NOMO-1 (cell line): ENCODE measurements at regions not wholly inside any gene's neighbourhood (a gene's known extent, or its start where the extent isn't known, plus 50 kb on each side); places are given as distances from the start of the nearest gene placed in this dataset.

ENCODE experiments used
- DNase-seq, 2 experiments: peaks; one replicate each; lab custom pipeline; 2025; ENCODE audit not compliant: unreplicated experiment in 2 of 2; lab: John Stamatoyannopoulos, UW

DNA sequence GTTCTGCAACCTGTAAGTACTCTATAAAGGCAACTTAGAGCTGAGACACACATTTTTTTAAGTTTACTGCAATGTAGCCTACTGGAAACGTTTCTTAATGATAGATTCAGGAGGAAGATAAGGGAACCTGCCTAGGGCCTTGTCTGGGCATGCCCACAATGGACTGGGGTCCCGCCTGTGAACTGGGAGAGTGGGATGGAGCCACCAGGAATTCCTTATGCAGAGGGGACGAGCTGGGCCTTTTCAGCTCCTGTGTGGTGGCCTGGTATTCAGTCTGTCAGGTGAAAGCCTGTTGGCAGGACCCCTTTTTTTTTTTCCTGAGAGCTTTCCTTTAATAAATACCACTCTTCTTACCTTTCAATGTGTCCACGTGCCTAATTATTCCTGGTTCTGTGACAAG is 384.4 kb upstream of the ZWINT start:
- DNase-seq = no peak

DNA sequence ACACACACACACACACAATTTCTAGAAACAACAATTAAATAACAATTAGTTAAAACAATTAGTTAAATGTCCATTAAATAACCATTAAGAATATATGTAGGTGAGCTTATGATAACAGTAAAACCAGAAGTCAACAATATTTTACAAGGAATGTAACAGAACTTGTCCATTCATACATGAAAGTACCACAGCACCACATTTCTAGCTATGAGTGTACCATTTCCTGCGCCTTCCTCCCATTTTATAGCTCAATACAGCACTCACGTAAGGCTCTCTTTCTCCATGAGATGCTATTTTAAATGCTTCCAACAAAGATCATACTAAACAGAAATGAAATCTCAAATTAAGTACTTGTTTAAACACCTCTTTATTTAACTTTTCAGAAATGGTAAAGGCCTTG is 367.3 kb upstream of the ZWINT start:
- DNase-seq = no peak

DNA sequence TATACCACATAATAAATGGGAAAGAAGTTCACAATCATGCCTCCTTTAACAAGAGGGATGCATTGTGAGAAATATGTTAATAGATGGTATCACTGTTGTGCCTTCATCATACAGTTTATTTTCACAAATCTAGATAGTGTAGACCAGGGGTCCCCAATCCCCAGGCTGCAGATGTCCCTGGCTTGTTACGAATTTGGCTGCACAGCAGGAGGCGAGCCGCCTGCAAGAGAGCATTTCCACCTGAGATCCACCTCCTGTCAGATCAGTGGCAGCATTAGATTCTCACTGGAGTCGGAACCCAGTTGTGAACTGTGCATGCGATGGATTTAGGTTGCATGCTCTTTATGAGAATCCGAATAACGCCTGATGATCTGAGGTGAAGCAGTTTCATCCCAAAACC is 361.9 kb upstream of the ZWINT start:
- DNase-seq = no peak

DNA sequence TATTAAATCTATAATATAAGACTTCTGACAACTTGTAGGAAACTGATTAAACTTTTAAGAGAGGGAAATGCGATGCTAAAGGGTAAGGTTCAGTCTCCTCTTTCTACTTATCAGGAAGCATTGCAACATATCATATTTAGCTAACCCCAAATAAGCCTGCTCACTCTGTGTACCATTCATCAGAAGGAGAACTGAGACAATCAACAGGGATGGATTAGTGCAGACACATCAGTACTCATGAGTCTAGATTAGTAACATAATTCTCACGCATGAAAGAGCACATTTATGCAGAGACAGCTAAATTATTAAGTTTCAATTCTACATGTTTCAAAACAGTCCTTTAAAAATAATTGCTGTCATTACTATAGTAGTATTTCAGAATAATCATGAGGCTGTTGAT is 354.2 kb upstream of the ZWINT start:
- no peak for DNase-seq

DNA sequence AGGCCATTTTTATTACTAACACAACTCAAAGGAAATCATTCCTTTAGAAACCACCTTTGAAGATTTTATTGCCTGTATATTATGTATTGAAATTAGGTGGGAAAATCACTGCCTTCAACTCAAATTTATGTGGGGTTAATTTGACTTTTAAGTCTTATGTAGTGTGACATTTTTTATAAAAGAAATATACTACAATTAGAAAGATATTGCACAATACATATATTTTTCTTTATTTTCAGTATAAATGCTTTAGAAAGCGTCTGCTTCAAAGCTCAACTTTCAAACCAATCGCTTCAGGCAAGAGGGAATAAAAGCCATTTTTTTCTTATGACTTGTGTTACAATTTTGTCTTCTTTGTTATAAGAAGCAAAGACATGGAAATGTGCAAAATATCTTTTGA is 337.4 kb upstream of the ZWINT start:
- no peak for DNase-seq

DNA sequence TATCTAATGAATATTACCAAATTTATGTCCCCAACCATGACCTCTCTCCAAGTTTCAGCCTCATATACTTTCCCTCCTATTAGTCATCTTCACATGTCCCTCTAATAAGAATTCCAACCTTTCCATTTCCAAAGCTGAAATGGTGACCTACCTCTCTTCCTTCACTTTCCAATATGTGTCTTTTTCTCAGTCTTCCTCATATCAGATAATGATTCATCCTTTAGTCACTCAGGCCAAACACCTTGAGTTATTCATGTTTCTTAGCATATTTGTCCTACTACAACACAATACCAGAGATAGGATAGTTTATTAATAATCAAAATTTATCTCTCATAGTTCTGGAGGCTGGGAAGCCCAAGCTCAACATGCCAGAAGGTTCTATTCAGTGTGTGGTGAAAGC is 318.5 kb upstream of the ZWINT start:
- DNase-seq = no peak

DNA sequence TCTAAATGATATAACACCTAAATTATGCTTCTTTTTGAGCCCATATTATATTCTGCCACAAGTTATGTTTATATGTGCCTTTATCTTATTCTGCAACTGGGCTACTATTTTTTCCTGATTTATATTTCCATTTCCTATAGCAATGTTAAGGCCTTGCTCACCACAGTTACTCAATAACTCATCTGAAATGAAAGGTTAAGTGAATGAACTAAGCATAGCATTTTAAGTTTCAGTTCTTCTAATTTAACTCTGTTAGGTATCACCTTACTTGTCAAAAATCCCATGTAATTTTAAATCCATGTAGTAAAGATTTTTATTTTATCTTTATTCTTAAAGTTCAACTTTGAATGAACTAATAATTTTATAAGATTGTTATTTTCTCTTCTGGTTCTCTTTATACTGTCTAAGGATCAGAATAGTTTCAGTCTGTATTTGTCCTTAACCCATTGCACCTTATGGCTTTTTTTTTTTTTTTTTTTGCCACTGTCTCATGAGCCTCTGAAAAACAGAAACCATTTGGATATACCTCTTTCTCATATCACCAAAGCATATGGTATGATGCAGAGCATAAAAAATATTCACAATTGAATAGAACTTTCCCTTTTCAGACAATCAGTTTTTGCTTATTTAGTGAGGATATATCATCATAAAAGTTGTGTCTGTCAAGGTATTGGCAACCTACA is 301.8 kb upstream of the ZWINT start:
- no peak for DNase-seq

DNA sequence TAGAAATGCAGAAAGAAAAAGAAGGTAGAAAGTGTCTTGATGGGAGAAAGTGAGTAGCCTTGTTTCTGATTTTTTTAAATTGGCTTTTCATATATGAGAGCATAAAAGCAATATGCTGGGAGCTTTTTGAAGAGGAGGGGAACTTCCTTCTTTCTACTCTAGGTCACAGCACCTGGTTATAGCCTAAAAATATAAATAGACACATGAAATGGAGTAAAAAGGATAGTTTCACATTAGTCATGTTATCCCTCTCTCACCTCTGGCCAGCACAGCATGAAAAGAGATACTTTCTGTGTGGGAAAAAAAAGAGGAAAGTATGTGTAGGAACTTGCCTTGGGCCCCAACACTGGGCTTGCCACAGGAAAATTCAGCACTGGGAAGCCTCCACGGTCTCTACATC is 292.2 kb upstream of the ZWINT start:
- no peak for DNase-seq

DNA sequence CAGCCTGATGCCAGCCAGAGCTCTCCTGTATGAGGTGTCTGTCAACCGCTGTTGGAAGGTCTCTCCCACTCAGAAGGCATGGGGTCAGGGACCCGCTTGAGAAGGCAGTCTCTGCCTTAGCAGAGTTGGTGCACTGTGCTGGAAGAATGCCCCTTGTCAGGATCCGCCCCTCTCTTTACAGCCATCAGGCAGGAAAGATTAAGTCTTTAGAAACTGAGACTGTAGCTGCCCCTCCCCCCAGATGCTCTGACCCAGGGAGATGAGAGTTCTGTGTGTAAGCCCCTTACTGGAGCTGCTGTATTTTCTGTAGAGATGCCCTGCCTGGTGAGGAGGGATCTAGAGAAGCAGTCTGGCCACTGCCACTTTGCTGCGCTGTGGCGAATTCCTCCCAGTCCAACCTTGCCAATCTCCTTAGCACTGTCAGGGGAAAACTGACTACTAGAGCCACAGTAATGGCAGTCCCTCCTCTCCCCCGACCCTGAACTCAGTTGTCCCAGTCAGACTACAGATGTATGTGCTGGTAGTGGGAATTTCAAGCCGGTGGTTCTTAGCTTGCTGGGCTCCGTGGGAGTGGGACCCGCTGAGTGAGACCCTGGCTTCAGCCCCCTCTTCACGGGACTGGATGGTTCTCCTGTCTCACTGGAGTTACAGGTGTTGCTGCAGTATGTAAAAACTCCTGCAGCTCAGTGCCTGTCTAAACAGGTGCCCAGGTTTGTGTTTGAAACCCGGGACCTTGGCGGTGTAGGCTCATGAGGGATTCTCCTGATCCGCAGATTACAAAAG is 285.5 kb upstream of the ZWINT start:
- no peak for DNase-seq

DNA sequence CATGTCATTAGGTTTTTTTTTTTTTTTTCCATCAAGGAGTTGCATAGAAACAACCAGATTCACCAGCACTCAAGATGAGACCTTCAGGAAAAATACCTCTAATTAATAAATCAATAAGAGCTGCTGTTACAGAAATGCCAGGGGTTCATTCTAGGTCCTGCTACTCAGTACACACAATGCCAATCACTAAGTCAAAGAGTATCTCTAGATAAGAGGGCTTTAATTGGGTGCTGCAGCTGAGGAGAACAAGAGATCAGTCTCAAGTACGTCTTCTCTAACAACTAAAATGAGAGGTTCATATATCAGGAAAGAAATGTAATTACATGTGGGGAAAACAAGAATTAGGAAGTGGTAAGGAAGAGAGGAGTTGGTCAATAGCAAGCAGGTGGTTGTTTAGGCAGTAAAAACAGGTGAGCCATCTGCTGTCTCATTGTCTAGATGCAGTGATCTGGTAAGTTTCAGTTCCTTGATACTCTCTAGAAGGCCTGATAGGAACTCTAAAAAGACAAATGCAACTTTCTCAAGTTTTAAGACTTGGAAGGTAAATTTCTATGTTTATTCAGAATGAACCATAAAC is 272.9 kb upstream of the ZWINT start:
- DNase-seq = no peak

DNA sequence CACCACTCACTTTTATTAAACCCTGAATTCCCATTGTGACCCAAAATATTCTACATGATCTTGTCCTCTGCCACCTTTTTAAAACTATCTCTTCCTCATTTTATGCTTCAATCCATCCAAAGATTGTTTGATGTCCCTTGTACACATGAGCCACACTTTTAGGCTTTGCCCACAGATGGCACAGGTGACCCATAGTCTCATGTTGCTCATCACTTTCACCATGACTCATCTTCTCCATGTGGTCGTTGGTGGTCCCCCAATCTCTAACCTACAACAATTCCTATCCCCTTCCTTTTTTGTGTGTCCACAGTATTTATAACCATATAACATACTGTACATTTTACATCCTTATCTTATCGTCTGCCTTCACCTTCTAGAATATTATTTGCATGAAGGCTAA is 271.5 kb upstream of the ZWINT start:
- DNase-seq = no peak

DNA sequence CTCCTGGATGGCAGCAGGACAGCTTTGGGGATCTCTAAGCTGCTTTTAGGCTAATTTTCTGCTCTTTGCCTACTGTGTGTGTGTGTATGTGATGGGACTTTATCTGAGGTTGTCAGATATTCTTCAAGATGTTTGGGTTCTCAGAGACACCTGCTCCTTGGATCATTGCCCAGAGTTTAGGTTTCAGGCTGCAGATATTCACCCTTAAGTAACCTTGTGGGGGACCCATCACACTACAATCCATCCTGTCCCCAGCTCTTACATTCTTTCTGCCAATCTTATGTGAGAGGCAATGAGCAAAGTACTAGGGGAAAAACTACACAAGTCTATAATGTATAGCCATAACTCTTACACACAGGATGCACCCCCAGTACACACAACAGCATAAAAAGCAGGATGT is 263.0 kb upstream of the ZWINT start:
- no peak for DNase-seq

DNA sequence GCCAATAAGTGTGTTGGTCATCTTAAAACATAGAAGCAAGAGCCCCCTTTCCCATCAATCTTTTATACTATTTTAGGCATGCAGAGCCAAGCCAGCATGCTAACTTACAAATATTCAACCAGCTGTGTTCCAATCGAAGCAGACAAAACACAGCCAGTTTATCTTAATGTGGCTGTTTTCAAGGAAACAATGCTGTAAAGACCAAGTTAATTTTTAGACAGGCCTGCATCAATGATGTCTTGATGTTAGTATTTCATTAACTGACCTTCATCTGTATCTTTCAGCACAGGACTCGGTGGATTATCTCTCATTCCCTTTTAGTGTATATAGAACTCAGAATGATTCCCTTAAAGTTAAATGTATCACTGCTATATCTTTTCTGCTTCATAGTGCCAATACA is 262.0 kb upstream of the ZWINT start:
- no peak for DNase-seq

DNA sequence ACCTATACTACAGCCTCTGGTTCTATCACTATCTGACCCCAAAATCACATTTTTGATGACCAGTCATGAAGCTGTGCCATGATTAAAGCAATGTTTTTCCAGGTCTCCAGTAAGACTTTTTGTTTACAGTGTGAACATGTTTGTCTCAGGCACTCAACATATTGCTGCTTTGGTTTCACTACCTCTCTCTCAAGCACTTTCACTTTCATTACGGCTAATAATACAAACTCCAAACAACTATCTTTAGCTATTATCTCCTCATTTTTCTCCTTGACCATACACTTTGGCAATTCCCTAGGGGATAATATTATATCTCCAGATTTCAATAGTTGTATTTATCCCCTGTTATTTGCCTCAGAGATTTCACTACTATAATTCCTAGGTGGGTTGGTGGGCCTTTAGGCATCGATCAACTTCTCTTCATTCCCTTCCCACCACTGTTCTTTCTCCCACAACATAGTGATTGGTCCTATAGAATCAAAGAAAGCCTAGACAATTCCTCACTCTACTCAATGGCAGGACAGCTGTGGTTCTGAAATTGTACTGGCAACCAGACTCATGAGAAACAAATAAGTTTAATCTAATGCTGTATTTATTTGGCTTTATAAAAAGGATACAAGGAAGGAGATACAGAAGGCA is 261.4 kb upstream of the ZWINT start:
- DNase-seq = peak; percentile 4 to 29

DNA sequence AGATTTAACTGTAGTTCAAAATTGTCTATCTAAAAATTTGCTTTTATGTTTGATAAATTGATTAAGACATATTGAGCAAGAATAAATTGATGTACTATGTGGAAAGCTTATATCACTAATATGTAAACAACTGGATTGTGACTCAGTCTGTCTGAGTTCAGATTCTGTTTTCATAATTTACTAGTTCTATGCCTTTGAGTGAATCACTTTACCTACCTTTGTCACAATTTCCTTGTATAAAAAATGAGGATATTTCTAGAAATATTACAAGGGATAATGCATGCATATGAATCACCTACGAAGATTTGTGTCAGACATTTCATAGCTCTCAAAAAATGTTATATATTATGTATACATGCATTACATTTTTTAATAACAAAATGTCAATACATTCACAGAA is 245.1 kb upstream of the ZWINT start:
- DNase-seq = no peak

DNA sequence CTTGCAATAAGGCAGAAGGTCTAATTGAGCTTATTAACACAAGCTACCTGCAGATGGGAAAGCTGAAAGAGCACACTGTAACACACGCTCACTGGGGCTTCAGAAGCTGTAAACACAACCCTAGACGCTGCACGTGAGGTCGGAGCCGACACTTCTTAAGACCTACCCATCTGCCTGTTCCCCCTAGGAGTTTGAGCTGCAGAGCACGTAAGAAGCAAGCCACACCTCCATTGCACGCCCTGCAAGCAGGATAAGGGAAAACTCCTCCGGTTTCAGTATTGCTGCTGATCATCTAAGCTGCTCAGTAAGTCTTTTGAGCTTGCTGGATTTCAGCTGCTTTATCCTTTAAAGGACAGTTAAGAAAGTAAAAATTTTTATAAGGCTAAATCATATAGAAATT is 244.0 kb upstream of the ZWINT start:
- DNase-seq = no peak

DNA sequence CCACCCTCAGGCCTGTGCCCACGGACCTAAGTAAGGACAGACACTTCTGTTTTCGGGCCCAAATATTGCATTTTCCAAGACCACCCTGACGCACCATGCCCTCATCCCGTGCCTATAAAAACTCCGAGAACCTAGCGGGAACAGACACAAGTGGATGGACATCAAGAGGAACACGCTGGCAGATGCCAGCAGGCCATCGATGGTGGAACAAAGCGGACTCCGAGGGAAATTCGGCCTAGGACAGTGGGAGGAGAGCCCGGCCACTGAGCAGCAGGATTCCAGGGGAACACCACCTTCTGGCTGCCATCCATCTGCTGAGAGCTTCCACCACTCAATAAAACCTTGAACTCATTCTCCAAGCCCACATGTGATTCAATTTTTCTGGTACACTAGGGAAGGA is 243.6 kb upstream of the ZWINT start:
- no peak for DNase-seq

DNA sequence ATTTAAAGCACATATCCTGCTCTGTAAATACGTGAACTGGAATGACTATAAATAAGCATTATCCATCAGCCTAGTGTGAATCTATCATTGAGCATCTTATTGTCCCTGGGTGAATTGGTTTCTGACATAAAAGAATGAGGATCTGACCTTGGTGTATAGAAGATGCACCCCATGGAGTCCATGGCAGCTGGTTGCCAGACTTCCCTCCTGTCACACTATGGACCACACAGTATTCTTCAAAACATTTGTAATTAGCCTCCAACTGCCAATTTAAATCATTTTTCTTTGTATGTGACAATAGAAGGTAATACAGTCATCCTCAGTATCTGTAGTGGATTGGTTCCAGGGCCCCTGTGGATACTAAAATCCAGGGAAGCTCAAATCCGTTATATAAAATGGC is 238.1 kb upstream of the ZWINT start:
- no peak for DNase-seq

DNA sequence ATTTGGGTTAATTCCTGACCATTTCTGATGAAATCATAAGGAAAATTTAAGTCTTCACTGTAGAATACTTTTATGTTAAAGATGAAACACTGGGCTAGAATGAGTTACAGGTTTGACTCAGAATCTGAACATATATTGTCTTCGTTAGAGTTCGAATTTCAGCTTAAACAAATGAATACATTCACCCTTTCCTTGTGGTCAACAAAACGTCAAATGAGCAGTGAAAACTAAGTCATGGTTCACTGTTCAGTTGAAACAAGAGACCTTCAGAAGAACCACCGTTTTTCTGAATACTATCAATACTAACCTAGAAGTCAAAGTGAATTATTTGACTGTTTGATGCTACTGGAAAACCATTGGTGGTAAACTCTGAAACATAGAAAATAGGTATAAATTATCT is 235.2 kb upstream of the ZWINT start:
- DNase-seq = no peak

DNA sequence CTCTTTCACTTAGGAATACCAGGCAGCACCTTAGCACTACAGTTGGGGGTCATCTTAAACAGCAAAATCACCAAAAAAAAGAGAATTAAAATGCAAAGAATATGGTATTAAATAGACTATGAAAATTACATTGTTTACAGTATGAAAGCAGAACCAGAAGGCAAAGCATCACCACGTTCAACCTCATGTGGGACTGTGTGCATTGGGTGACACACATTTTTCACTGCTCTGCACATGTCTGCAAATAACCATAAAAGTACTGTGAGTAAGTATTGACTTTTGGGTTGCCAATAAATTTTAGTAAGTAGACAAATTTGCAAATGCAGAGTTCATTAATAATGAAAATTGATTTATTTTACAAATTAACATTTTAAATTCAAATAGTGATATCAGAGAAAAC is 232.1 kb upstream of the ZWINT start:
- no peak for DNase-seq

DNA sequence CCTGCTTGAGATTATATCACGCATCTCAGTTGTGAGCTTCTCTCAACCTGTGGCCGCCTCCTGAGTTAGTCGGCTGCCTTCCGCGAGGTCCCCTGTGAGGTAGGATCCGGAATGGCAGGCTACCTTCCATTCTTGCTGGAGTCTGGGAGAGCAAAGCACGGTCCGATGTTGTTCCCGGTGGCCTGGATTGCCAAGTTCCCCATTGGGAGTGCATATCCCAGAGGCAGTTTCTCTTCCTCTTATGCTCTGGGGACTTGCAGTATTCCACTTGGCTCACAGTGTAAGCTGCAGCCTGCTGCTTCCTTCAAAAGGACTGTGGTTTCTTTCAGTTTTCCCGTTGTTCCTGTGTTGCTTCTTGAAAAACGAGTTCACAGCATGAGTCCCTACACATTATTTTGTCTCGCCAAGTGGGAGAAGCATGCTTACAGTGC is 225.4 kb upstream of the ZWINT start:
- no peak for DNase-seq
